ENCODE measurements at regions not wholly inside any gene's neighbourhood (a gene's known extent, or its start where the extent isn't known, plus 50 kb on each side); places are given as distances from the start of the nearest gene placed in this dataset.

DNA sequence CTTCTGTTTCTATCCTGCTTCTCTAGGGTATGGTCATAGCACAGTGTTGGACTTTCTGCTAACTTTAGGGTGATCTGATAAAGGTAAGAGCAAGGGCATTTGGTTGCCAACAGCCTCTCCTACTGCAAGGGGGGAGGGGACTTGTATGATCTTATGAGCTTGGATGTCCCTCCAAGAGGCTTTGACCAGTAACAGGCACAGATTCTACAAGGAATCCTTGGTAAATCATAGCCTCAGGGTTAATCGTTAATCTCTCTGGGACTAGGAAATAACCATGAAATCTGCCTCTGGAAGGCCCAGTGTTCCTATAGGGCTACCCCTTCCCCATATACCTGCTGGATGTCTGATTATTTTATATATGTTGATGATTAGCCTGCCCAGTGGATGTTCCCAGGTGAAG, 134.8 kb upstream of the TNFSF4 start:
- TF ChIP-seq POLR2A (IDR thresholded peaks at IDR 0.05; ENCODE audit: extremely low read depth, insufficient read length), result no peak
- TF ChIP-seq, protein P1, sequence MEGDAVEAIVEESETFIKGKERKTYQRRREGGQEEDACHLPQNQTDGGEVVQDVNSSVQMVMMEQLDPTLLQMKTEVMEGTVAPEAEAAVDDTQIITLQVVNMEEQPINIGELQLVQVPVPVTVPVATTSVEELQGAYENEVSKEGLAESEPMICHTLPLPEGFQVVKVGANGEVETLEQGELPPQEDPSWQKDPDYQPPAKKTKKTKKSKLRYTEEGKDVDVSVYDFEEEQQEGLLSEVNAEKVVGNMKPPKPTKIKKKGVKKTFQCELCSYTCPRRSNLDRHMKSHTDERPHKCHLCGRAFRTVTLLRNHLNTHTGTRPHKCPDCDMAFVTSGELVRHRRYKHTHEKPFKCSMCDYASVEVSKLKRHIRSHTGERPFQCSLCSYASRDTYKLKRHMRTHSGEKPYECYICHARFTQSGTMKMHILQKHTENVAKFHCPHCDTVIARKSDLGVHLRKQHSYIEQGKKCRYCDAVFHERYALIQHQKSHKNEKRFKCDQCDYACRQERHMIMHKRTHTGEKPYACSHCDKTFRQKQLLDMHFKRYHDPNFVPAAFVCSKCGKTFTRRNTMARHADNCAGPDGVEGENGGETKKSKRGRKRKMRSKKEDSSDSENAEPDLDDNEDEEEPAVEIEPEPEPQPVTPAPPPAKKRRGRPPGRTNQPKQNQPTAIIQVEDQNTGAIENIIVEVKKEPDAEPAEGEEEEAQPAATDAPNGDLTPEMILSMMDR (IDR thresholded peaks at IDR 0.05; ENCODE audit: low read depth, low read length), result no peak

Data from NB4 (cell line).